Pancreas (tissue), 10 donors: ENCODE measurements at regions not wholly inside any gene's neighbourhood (a gene's known extent, or its start where the extent isn't known, plus 50 kb on each side); places are given as distances from the start of the nearest gene placed in this dataset.

ENCODE experiments used
- ATAC-seq, 4 donors: fragments of 200-7000 bp; cut with Tn5 transposase; one replicate each; pipeline versions ENCODE4 v1.8.0 to v1.9.1; 2020; ENCODE audit warnings: mild to moderate bottlenecking in 4 of 4, moderate library complexity in 4 of 4
- DNase-seq, 6 donors: peaks; one replicate each; pipeline ENCODE4 v3.0.0-alpha.2; 2020
- FAIRE-seq: peaks from 2 replicates; lab custom pipeline; 2012; peaks lifted over from hg19 to GRCh38; lab: Jason Lieb, UNC
- H3K27ac ChIP-seq, 4 donors: fragments of 200-600 bp; sonication (generic); 1 replicate in 3 of 4; 2 replicates in 1 of 4; pipeline versions ENCODE4 v1.5.0 to v1.8.0; 2020
- H3K27me3 ChIP-seq, 4 donors: fragments of 200-600 bp; one replicate each; pipeline ENCODE4 v1.8.0; 2021
- H3K36me3 ChIP-seq, 3 donors: fragments of 200-600 bp; sonication (generic) in 1 of 3; one replicate each; pipeline versions ENCODE4 v1.5.0 to v1.8.0; 2020 to 2021
- H3K4me1 ChIP-seq, 3 donors: fragments of 200-600 bp; one replicate each; pipeline ENCODE4 v1.8.0; 2021
- H3K4me3 ChIP-seq, 4 donors: fragments of 200-600 bp; sonication (generic) in 2 of 4; one replicate each; pipeline versions ENCODE4 v1.5.0 to v1.8.0; 2020 to 2021
- H3K9me3 ChIP-seq, 4 donors: fragments of 200-600 bp; one replicate each; pipeline ENCODE4 v1.8.0; 2021
- WGBS, 2 donors: extraction: QIAGEN DNeasy Blood & Tissue Kit; methylation state at CpG; one replicate each; pipeline ENCODE4 v1.1.7; 2013; 5-methylcytosine and 5-hydroxymethylcytosine counted together
- intact Hi-C, 3 donors: fragments of 100-400 bp; cut with DNase I; formaldehyde crosslinking; loops; one replicate each; pipeline versions ENCODE4 v1.11.1 to v1.14.2; 2022
- TF ChIP-seq, protein P1 (sequence below), 4 donors: fragments of 200-600 bp; sonication (generic) in 3 of 4; IDR thresholded peaks; one replicate each; pipeline versions ENCODE4 v1.5.0 to v1.8.0; 2021; ENCODE audit warnings: antibody characterized with exemption in 4 of 4
- donor health status: healthy with polysubstance abuse.
- donor health status: DM: no; HTN: no; CAD: no; lungs with moderate emphysema.
- donor health status: DM: no; HTN: no; CAD: no.
- donor health status: control.
- donor health status: control.
- donor health status: Bipolar disorder and iron deficiency.
- donor health status: DM: yes; HTN: yes; CAD: no.
- donor health status: DM: no; HTN: no; CAD: no.
- donor health status: DM: no; HTN: no; CAD: no.
- donor health status: DM: yes; HTN: yes; CAD: no.

DNA sequence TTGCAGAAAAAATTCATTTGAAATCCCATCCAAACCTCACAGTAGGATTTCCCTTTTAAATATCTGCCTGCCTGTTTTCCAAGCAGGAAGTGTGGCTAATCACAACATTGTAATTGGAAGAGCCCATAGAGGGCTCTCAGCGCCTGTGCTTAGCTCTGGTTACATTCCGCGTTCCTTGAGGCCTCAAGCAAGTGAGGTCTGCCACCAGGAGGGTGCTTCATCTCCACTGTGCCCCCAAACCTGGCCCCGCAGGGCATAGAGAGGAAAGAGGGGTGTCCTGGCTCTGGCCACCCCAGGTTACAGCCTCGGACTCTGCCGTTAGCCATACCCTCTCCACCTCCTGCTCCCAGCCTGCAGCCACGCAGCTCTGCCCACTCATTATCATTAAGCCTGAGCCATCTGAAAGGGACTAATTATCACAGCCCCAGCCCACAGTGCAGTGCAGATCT, 214.8 kb downstream of the SP3 start:
- WGBS, 2 donors, result 69 to 74% methylated on average over 7 of the region's 7 CpGs
- no peak overlapping the region for H3K4me3 ChIP-seq
- FAIRE-seq (no peak), ATAC-seq (no peak), DNase-seq (no peak)
- H3K36me3 ChIP-seq, result no peaks in the 10 kb centered on the region
- H3K4me1 ChIP-seq, result no peaks in the 10 kb centered on the region
- no peaks in the 10 kb centered on the region for H3K27me3 ChIP-seq
- no peak overlapping the region for H3K27ac ChIP-seq
- TF ChIP-seq, protein P1, sequence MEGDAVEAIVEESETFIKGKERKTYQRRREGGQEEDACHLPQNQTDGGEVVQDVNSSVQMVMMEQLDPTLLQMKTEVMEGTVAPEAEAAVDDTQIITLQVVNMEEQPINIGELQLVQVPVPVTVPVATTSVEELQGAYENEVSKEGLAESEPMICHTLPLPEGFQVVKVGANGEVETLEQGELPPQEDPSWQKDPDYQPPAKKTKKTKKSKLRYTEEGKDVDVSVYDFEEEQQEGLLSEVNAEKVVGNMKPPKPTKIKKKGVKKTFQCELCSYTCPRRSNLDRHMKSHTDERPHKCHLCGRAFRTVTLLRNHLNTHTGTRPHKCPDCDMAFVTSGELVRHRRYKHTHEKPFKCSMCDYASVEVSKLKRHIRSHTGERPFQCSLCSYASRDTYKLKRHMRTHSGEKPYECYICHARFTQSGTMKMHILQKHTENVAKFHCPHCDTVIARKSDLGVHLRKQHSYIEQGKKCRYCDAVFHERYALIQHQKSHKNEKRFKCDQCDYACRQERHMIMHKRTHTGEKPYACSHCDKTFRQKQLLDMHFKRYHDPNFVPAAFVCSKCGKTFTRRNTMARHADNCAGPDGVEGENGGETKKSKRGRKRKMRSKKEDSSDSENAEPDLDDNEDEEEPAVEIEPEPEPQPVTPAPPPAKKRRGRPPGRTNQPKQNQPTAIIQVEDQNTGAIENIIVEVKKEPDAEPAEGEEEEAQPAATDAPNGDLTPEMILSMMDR (IDR thresholded peaks at IDR 0.05), result no peak
- H3K9me3 ChIP-seq, result no peaks in the 10 kb centered on the region
- intact Hi-C loops, result no loop called here

DNA sequence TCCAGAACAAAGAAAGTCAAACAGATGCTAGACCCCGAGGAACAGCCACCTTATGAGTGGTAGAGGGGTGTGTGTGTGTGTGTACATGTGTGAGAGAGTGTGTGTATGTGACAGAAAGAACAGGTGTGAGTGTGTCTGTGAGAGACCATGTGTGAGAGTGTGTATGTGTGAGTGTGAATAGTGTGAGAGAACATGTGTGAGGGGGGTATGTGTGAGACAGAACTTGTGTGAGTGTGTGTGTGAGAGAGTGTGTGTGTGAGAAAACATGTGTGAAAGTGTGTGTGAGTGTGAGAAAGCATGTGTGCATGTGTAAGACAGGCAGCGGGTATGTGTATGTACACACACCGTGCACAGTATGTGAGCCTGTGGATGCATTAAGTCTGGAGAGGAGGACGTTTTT, 214.3 kb downstream of the SP3 start:
- H3K27ac ChIP-seq, result no peak overlapping the region
- 68 to 71% methylated on average over 4 of the region's 4 CpGs for WGBS, 2 donors
- ATAC-seq (no peak), DNase-seq (no peak), FAIRE-seq (no peak)
- H3K4me1 ChIP-seq, result no peaks in the 10 kb centered on the region
- H3K27me3 ChIP-seq, result no peaks in the 10 kb centered on the region
- H3K9me3 ChIP-seq, result no peaks in the 10 kb centered on the region
- no peaks in the 10 kb centered on the region for H3K36me3 ChIP-seq
- intact Hi-C loops, result no loop called here
- TF ChIP-seq, protein P1 (IDR thresholded peaks at IDR 0.05), result no peak
- H3K4me3 ChIP-seq, result no peak overlapping the region

DNA sequence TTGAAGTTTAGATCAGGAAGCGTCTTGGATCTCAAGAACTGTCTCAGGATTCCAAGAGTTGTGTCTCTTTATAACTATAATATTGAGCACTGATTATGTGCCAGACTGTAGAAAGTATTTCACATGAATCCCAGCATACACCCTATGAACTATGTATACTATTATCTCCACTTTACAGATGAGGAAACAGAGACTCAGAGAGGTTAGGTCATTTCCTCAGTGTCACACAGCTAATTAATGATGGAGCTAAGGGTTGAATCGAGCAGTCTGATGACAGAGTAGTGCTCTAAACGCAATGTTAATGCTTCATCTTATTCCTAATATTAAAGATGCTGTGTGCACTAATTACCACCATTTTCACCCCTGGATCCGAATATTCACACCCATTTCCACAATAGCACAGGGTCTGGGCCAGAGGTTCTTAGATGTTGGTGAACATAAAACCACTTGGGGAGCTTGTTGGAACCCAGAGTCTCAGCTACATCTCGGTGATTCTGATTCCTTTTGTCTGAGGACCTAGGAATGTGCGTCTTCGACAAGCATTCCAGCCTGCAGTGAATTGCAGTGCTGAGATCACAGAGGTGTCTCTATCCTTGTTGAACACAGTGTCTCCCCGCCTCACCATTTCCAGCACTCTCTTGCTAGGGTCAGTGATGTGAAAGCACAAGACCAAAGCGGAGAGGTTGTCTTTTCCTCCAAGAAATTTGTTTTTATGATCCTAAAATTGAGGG, 213.8 kb downstream of the SP3 start:
- Histone ChIP-seq H3K4me3 (no peak overlapping the region), H3K4me1 (no peaks in the 10 kb centered on the region), H3K9me3 (no peaks in the 10 kb centered on the region), H3K36me3 (no peaks in the 10 kb centered on the region), H3K27me3 (no peaks in the 10 kb centered on the region), H3K27ac (no peak overlapping the region)
- DNase-seq (no peak), FAIRE-seq (no peak), ATAC-seq (no peak)
- WGBS, 2 donors, result 81 to 86% methylated on average over 9 of the region's 9 CpGs
- intact Hi-C loops, result no loop called here
- TF ChIP-seq, protein P1 (IDR thresholded peaks at IDR 0.05), result no peak

DNA sequence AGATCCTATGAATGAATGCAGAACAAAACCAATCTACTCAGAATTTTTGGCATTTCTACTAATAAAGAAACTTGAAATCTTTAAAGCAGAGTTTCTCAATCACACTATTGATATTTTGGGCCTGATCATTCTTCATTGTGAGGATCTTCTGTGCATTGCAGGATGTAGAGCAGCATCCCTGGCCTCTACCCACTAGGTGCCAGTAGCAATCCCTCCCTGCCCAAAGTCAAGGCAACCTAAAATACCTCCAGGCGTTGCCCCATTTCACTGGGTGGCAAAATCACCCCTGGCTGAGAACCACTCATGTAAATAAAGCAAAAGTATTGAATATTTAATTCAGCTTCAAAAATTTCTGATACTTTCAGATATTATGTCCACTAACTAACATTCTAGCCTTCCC, 213.0 kb downstream of the SP3 start:
- Histone ChIP-seq H3K36me3 (no peaks in the 10 kb centered on the region), H3K27ac (no peak overlapping the region), H3K4me3 (no peak overlapping the region), H3K27me3 (no peaks in the 10 kb centered on the region), H3K4me1 (no peaks in the 10 kb centered on the region), H3K9me3 (no peaks in the 10 kb centered on the region)
- TF ChIP-seq, protein P1 (IDR thresholded peaks at IDR 0.05), result no peak
- DNase-seq, result no peak
- intact Hi-C loops, result no loop called here
- WGBS, 2 donors, result 48 to 55% methylated on average over 1 of the region's 1 CpG
- no peak for ATAC-seq
- FAIRE-seq, result no peak

DNA sequence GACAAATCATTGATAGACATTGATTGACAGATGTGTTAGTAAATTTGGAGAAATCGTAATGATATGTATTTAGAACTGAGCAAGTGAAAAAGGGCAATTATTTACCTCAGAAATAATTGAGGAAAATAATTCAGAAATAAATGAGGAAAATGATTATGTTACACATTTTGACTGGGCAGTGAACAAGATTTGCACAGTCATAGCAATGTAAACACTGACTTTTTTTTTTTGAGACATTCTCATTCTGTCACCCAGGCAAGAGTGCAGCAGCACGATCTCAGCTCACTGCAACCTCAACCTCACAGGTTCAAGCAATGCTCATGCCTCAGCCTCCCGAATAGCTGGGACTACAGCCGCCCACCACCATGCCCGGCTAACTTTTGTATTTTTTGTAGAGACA, 211.7 kb downstream of the SP3 start:
- H3K36me3 ChIP-seq, result no peaks in the 10 kb centered on the region
- H3K9me3 ChIP-seq, result no peaks in the 10 kb centered on the region
- ATAC-seq (no peak), FAIRE-seq (no peak), DNase-seq (no peak)
- 84 to 87% methylated on average over 5 of the region's 5 CpGs for WGBS, 2 donors
- H3K27me3 ChIP-seq, result no peaks in the 10 kb centered on the region
- TF ChIP-seq, protein P1 (IDR thresholded peaks at IDR 0.05), result no peak
- intact Hi-C loops, result no loop called here
- no peak overlapping the region for H3K4me3 ChIP-seq
- H3K4me1 ChIP-seq, result no peaks in the 10 kb centered on the region
- H3K27ac ChIP-seq, result no peak overlapping the region
